GM21825 (cell line): ENCODE measurements at regions not wholly inside any gene's neighbourhood (a gene's known extent, or its start where the extent isn't known, plus 50 kb on each side); places are given as distances from the start of the nearest gene placed in this dataset.

Experiments used
- ATAC-seq: cut with Tn5 transposase; IDR thresholded peaks from one replicate; pipeline ENCODE4 v1.9.1; 2021; ENCODE audit warnings: mild to moderate bottlenecking, moderate library complexity; ENCODE audit not compliant: unreplicated experiment

DNA sequence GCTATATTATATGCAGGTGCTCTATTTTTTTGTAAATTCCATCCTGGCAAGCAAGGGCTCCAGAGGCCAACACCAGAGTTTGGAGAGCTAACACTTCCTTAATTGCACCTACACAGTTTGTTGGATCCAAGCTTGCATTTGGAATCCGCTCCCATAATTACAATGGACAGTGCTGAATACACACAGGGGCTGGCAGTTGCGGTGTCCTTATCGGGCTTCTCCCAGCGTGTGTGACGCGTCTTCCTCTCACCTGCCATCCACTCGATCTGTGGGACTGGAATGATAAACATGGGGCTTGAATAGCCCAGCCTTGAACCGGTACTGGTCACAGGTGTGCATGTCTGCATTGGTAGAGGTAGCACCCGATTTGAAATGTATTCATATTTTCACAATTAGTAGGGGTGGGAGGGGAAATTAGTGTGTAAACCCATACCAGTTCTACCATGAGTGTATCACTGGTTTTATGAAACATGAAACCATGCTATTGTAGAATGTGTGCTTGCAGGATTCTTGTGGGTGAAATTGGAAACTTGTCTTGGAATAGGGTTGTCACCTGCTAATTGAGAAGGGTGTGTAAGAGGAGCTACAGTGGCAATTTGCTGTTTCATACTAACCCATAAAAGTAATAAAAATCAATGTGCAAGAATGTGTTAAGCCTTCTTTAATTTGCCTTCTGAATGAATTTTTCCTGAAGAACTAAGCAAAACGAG lies 316.5 kb downstream of the WDR11 start:
- no peak for ATAC-seq

- ATAC-seq, result no peak
Observed at GRCh38 chr10:121168545-121169216, 317.5 kb downstream of the WDR11 start.

DNA sequence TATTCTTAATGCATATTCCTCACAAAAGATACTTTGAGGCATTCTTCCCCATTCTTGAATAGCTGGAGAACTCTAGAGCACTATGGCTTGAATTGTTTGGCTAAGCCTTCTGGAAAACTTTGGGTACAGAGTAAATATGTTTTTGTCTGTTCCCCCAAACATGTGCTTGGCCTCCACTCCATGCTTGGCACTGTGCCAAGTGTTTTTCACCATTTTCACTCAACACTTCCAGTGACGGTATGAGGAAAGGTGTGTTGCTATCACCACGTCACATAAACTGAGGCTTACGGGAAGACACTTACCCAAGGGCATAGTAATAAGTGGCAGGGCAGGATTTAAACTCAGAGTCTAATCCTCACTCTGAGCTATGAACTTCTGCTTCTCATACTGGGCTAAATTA lies 318.2 kb downstream of the WDR11 start:
- no peak for ATAC-seq

GRCh38 chr10:121171825-121172787 lies 320.9 kb downstream of the WDR11 start:
- no peak for ATAC-seq

- ATAC-seq, result no peak
Observed at GRCh38 chr10:121179006-121179405, 327.8 kb downstream of the WDR11 start.

DNA sequence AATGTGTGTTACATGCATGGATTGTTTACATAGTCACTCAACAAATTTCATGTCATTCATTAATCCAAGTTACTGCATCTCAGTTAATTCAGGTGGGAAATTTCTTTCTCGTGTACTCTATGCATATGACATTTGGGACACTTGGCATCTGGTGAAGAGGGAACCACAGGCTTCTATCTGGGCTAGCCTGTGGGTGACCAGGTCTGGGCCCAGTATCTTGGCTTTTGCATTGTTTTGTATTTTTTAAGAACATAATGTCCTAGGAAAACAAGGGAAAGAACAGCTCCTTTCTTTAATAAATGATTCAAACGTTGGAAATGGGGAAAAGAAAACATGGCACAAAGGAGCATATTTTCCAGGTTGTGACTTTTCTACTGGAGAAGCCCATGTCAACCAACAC lies 331.1 kb downstream of the WDR11 start:
- ATAC-seq, result no peak

- ATAC-seq, result no peak
Observed at GRCh38 chr10:121183236-121183635, 332.1 kb downstream of the WDR11 start.

DNA sequence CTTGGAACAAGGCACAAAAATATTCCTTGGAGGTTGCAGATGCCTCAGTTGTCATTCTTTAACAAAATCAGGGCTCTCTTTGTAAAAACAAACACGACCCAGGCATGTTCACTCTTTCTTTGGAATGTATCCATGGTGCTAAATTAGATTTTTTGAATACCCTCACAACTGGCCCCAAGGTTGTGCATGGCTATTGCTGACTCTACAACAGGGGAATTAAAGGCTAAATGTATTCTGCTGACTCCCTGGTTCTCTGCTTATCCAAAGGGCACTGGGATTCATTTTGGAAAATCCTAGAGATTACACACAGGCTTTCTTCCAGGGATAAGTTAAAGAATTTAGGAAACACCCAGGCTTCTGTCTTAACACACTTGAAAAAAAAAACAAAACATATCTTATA lies 332.5 kb downstream of the WDR11 start:
- ATAC-seq, result no peak

- no peak for ATAC-seq
Observed at GRCh38 chr10:121185816-121186455, 334.8 kb downstream of the WDR11 start.

DNA sequence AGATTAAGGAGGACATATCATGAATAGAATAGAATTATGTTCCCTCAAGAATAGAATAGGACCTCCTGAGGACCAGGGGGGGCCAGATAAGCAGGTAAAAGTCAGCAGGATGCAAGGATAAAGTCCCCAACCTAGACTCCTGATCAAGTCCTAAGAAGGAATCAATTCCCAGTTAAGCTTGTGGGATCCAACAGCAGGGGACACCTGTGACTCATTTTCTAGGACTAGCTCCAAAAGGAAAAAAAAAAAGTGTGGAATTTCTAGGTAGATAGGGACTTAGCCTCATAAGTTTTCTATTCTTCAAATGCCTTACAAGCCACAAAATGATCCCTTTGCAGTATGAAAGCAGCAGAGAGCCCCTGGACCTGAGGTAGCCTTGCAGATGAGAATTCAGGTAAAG lies 336.2 kb downstream of the WDR11 start:
- no peak for ATAC-seq

- ATAC-seq, result no peak
Observed at GRCh38 chr10:121188005-121188404, 336.8 kb downstream of the WDR11 start.

- no peak for ATAC-seq
Observed at GRCh38 chr10:121189066-121189465, 337.9 kb downstream of the WDR11 start.

DNA sequence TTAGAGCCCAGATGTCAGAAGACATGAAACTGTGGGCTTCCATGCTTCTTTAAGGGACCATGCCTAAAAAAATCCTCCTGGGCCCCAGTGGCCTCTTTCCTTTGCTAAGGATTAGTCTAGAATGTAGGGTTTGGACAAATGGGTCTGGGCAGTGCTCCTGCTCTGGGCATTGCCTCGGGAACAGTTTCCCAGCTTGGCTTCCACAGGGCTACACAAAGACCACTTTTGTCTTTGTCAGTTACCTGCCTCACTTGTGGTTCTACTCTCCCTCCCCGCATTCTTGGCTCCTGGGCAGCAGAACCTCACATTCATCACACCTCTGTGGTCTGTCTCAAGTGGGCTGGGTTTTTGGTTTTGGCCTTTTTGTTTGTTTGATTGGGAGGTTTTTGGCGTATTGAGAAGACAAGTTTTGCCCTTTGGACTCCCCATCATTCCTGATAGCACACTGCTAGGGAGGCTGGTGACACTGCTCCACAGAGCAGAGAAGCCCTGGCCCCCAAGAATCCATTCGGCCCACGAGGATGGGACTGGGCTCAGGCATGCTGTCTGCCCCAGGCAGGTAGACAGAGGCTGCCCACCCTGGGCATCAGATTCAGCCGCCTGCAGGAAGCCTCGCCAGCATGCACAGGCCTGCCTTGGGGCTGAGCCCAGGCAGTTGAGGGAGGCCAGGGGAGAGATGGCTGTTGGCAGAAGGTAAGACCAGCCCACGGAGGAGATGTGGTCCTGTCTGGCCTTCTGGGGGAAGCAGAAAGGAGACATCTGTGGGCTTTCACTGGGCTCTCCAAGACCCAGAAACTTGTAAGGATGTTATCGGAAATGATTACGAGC lies 343.7 kb downstream of the WDR11 start:
- ATAC-seq, result no peak

DNA sequence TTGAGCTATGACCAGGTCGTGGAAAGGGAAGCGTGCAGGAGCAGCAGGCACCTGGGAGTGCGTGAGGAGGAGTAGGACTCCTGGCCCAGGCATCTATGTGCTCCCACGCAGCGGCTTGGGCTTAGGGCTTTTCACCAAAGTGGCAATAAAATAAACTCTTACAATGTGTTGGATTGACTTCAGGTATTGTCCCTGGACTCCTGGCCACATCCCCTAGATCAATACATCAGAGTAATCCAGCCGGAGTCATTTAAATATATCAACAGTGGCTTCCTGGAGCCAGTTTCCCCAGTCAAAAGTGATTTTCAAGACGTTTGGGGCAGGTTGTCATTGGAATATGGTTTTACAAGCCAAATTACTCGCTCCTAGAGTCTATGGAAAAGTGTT lies 344.4 kb downstream of the WDR11 start:
- ATAC-seq, result no peak

DNA sequence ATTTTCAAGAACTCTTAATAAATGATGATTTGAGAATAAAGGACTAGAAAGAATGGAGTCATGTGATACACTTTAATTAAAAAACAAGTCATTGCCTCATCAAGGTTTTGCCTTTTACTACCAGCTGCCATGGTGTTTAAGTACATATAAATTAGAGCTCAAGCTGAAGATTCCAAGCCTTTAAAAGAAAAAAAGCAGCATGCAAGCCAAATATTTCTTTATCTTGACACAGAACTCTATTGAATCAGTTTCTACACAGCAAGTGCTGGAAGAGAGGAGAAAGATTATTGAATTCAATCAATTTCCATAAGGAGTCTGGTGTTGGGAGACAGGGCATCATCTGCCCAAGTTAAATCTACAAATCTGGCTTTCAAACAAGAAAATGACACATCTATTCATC lies 347.9 kb downstream of the WDR11 start:
- ATAC-seq, result no peak

- ATAC-seq, result no peak
Observed at GRCh38 chr10:121205625-121206024, 354.5 kb downstream of the WDR11 start.

DNA sequence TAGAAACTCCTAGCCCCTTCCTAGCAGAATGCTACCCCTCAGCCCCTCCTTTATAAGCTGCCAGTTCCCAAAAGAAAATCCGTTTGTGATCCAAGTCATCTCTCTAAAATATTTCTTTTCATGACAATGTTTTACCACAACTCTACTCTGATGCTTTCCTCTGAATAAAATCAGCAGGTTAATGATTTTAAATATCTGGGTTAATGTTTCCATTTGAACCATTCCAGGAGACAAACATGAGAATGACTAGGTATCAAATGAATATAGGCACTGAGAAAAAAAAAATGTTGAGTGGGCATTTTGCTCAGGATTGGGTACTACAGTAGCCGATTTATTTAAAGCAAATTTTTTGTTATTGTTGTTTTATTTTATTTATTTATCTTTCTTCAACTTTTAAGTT lies 360.3 kb downstream of the WDR11 start:
- ATAC-seq, result no peak

GRCh38 chr10:121213437-121213836 lies 362.3 kb downstream of the WDR11 start:
- ATAC-seq, result no peak

GRCh38 chr10:121216295-121216694 lies 365.1 kb downstream of the WDR11 start:
- ATAC-seq, result no peak

- no peak for ATAC-seq
Observed at GRCh38 chr10:121216721-121217181, 365.6 kb downstream of the WDR11 start.
